ENCODE measurements at regions not wholly inside any gene's neighbourhood (a gene's known extent, or its start where the extent isn't known, plus 50 kb on each side); places are given as distances from the start of the nearest gene placed in this dataset.

DNA sequence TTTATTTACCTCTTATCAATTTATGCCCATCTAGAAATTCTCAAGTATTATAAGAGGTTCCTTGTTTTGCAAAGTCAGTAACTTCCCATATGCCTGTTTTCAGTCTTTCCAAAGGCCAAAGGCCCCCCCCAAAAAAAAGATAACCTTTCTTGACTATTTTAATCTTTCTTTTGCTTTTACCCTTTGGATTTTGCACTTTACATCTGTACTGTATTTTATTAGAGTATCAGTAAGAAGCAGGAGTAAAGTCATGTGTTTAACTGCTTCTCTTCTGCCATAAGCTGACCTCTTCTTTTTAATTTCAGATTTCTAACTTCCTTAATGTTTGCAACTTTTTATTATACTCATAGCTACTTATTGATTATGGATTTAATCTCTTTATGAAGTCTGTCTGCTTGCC is 716.4 kb upstream of the NOVA1 start:
- Histone ChIP-seq H3K36me3 (ENCODE audit: low read depth) (no peaks in the 10 kb centered on the region), H3F3A (ENCODE audit: insufficient read depth) (no peaks in the 10 kb centered on the region), H3K9ac (no peak overlapping the region), H3K4me2 (ENCODE audit: unreplicated experiment) (no peak overlapping the region), H2AFZ (no peak overlapping the region), H3K9me2 (ENCODE audit: insufficient read depth) (no peaks in the 10 kb centered on the region), H3K27ac (no peak overlapping the region), H3K4me3 (no peak overlapping the region), H3K79me2 (ENCODE audit: insufficient read depth) (no peaks in the 10 kb centered on the region), H3K9me3 (ENCODE audit: low read depth) (peaks cover 2% of the 10 kb centered on the region), H4K20me1 (ENCODE audit: insufficient read depth) (no peaks in the 10 kb centered on the region), H3K27me3 (replicated peaks; ENCODE audit: insufficient read depth) (no peaks in the 10 kb centered on the region), H3K4me1 (ENCODE audit: insufficient read depth) (no peaks in the 10 kb centered on the region)
- in situ Hi-C loops (cut with MboI): no loop called here
- no peak for DNase-seq
- no peak for TF ChIP-seq EZH2 (IDR thresholded peaks at IDR 0.05; ENCODE audit: insufficient read depth, poor library complexity, severe bottlenecking)
- no peak for TF ChIP-seq EZH2phosphoT487 (IDR thresholded peaks at IDR 0.05; ENCODE audit: insufficient read depth, low read depth)

GRCh38 chr14:27315477-27315876 is 717.6 kb upstream of the NOVA1 start:
- no peaks in the 10 kb centered on the region for H4K20me1 ChIP-seq (ENCODE audit: insufficient read depth)
- H3K9ac ChIP-seq: no peak overlapping the region
- no peaks in the 10 kb centered on the region for H3K4me1 ChIP-seq (ENCODE audit: insufficient read depth)
- TF ChIP-seq EZH2phosphoT487 (IDR thresholded peaks at IDR 0.05; ENCODE audit: insufficient read depth, low read depth) (no peak), EZH2 (IDR thresholded peaks at IDR 0.05; ENCODE audit: insufficient read depth, poor library complexity, severe bottlenecking) (no peak)
- H3K4me3 ChIP-seq: no peak overlapping the region
- WGBS, 2 experiments (ENCODE audit: low coverage in 1 of 2, low lambda C conversion rate in 2 of 2, missing lambda C conversion rate in 2 of 2): 34 to 42% methylated on average over 4 of the region's 4 CpGs
- no peaks in the 10 kb centered on the region for H3K27me3 ChIP-seq (replicated peaks; ENCODE audit: insufficient read depth)
- no peak overlapping the region for H2AFZ ChIP-seq
- H3F3A ChIP-seq (ENCODE audit: insufficient read depth): no peaks in the 10 kb centered on the region
- in situ Hi-C loops (cut with MboI): no loop called here
- H3K27ac ChIP-seq: no peak overlapping the region
- no peak overlapping the region for H3K4me2 ChIP-seq (ENCODE audit: unreplicated experiment)
- peaks cover 6% of the 10 kb centered on the region for H3K9me3 ChIP-seq (ENCODE audit: low read depth)
- DNase-seq: no peak
- no peaks in the 10 kb centered on the region for H3K9me2 ChIP-seq (ENCODE audit: insufficient read depth)
- H3K79me2 ChIP-seq (ENCODE audit: insufficient read depth): no peaks in the 10 kb centered on the region
- no peaks in the 10 kb centered on the region for H3K36me3 ChIP-seq (ENCODE audit: low read depth)

GRCh38 chr14:27315947-27316346 is 718.1 kb upstream of the NOVA1 start:
- in situ Hi-C loops (cut with MboI): no loop called here
- H3K27me3 ChIP-seq (replicated peaks; ENCODE audit: insufficient read depth): no peaks in the 10 kb centered on the region

DNA sequence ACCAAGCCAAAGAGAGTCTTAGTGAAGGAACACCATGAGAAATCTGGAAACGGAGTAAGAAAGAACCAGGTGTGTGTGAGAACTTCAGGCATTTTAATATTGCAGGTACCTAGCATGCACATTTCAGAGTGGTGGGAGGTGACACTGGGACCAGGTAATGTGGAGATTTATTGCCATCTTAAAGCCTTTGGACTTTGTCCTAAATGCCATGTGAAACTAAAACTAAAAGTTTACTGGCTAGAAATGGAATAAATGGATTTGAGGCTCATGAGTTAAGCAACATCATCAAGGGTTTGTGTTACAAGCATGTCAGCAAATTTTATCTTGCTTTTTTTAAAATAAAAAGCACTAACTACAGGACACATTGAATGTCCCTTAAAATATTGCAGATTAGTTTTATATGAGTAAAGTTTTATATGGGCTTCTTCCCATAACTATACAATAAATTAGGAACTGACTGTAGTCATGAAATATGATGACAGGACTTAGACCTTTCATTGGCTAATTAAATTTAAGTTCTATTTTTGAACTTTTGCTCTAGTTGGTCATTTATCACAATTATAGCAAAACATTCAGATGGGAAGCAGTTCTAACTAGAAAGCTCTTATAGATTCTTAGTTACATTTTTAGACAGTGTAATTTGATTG is 721.1 kb upstream of the NOVA1 start:
- Histone ChIP-seq H3K79me2 (ENCODE audit: insufficient read depth) (no peaks in the 10 kb centered on the region), H3K4me3 (no peak overlapping the region), H3K9me2 (ENCODE audit: insufficient read depth) (no peaks in the 10 kb centered on the region), H3K9me3 (ENCODE audit: low read depth) (peaks cover 6% of the 10 kb centered on the region), H3K27ac (no peak overlapping the region), H2AFZ (no peak overlapping the region), H3K4me2 (ENCODE audit: unreplicated experiment) (no peak overlapping the region), H3K27me3 (replicated peaks; ENCODE audit: insufficient read depth) (no peaks in the 10 kb centered on the region), H3K9ac (no peak overlapping the region), H3K4me1 (ENCODE audit: insufficient read depth) (no peaks in the 10 kb centered on the region), H3F3A (ENCODE audit: insufficient read depth) (no peaks in the 10 kb centered on the region), H3K36me3 (ENCODE audit: low read depth) (no peaks in the 10 kb centered on the region), H4K20me1 (ENCODE audit: insufficient read depth) (no peaks in the 10 kb centered on the region)
- 4 to 14% methylated on average over 1 of the region's 1 CpG for WGBS, 2 experiments (ENCODE audit: low coverage in 1 of 2, low lambda C conversion rate in 2 of 2, missing lambda C conversion rate in 2 of 2)
- DNase-seq: no peak
- in situ Hi-C loops (cut with MboI): no loop called here
- TF ChIP-seq EZH2 (IDR thresholded peaks at IDR 0.05; ENCODE audit: insufficient read depth, poor library complexity, severe bottlenecking) (no peak), EZH2phosphoT487 (IDR thresholded peaks at IDR 0.05; ENCODE audit: insufficient read depth, low read depth) (no peak)

More at GRCh38 chr14:27315947-27316346, 718.1 kb upstream of the NOVA1 start:
- Histone ChIP-seq H3K4me1 (ENCODE audit: insufficient read depth) (no peaks in the 10 kb centered on the region), H3F3A (ENCODE audit: insufficient read depth) (no peaks in the 10 kb centered on the region), H3K9ac (no peak overlapping the region), H3K4me3 (no peak overlapping the region), H4K20me1 (ENCODE audit: insufficient read depth) (no peaks in the 10 kb centered on the region), H3K4me2 (ENCODE audit: unreplicated experiment) (no peak overlapping the region), H2AFZ (no peak overlapping the region), H3K27ac (no peak overlapping the region), H3K79me2 (ENCODE audit: insufficient read depth) (no peaks in the 10 kb centered on the region), H3K9me2 (ENCODE audit: insufficient read depth) (no peaks in the 10 kb centered on the region), H3K9me3 (ENCODE audit: low read depth) (peaks cover 6% of the 10 kb centered on the region), H3K36me3 (ENCODE audit: low read depth) (no peaks in the 10 kb centered on the region)
- DNase-seq: no peak
- TF ChIP-seq EZH2 (IDR thresholded peaks at IDR 0.05; ENCODE audit: insufficient read depth, poor library complexity, severe bottlenecking) (no peak), EZH2phosphoT487 (IDR thresholded peaks at IDR 0.05; ENCODE audit: insufficient read depth, low read depth) (no peak)

DNA sequence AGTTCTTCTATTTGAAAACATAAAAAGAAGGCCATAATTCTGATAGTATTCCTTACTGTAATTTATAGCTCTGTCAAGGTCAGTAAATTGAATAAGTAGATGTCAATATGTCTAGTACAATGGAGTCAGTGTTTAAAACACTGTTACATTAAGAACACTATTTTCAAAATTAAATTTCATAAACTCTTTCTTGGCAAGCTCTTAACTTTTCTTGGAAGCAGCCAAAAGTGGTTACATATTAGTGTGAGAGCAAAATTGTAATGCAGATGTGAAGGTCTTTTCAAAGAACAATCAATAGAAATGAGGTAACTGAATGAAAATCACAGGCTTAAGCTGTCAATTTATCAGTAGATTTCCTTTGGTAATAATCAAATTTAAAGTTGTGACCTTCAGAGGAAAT is 722.4 kb upstream of the NOVA1 start:
- Histone ChIP-seq H4K20me1 (ENCODE audit: insufficient read depth) (no peaks in the 10 kb centered on the region), H3K9ac (no peak overlapping the region), H3K4me1 (ENCODE audit: insufficient read depth) (no peaks in the 10 kb centered on the region), H3K9me3 (ENCODE audit: low read depth) (peaks cover 6% of the 10 kb centered on the region), H3K27me3 (replicated peaks; ENCODE audit: insufficient read depth) (no peaks in the 10 kb centered on the region), H3K27ac (no peak overlapping the region), H3K4me2 (ENCODE audit: unreplicated experiment) (no peak overlapping the region), H3K36me3 (ENCODE audit: low read depth) (no peaks in the 10 kb centered on the region), H2AFZ (no peak overlapping the region), H3K4me3 (no peak overlapping the region), H3K79me2 (ENCODE audit: insufficient read depth) (no peaks in the 10 kb centered on the region), H3K9me2 (ENCODE audit: insufficient read depth) (no peaks in the 10 kb centered on the region), H3F3A (ENCODE audit: insufficient read depth) (no peaks in the 10 kb centered on the region)
- no peak for DNase-seq
- in situ Hi-C loops (cut with MboI): no loop called here
- TF ChIP-seq EZH2 (IDR thresholded peaks at IDR 0.05; ENCODE audit: insufficient read depth, poor library complexity, severe bottlenecking): no peak
- no peak for TF ChIP-seq EZH2phosphoT487 (IDR thresholded peaks at IDR 0.05; ENCODE audit: insufficient read depth, low read depth)
